ENCODE measurements at regions not wholly inside any gene's neighbourhood (a gene's known extent, or its start where the extent isn't known, plus 50 kb on each side); places are given as distances from the start of the nearest gene placed in this dataset.
A peak's percentile ranks its signal among the peaks of the same experiment; 100 is the strongest.

GRCh38 chr9:106675780-106676179 is 187.2 kb upstream of the ZNF462 start:
- DNase-seq: no peak

- DNase-seq: no peak
Observed at GRCh38 chr9:106677374-106677773, 185.6 kb upstream of the ZNF462 start.

GRCh38 chr9:106677830-106678229 is 185.1 kb upstream of the ZNF462 start:
- no peak for DNase-seq

- no peak for DNase-seq
Observed at GRCh38 chr9:106678273-106678672, 184.7 kb upstream of the ZNF462 start.

GRCh38 chr9:106682420-106682819 is 180.5 kb upstream of the ZNF462 start:
- no peak for DNase-seq

- DNase-seq: no peak
Observed at GRCh38 chr9:106683454-106683853, 179.5 kb upstream of the ZNF462 start.

- DNase-seq: no peak
Observed at GRCh38 chr9:106684940-106685695, 177.8 kb upstream of the ZNF462 start.

- DNase-seq: peak; percentile 43
Observed at GRCh38 chr9:106689089-106689488, 173.9 kb upstream of the ZNF462 start.

- peak; percentile 48 for DNase-seq
Observed at GRCh38 chr9:106691627-106692026, 171.3 kb upstream of the ZNF462 start.

- DNase-seq: peak; percentile 63
Observed at GRCh38 chr9:106693558-106693957, 169.4 kb upstream of the ZNF462 start.

- no peak for DNase-seq
Observed at GRCh38 chr9:106696804-106697203, 166.2 kb upstream of the ZNF462 start.

GRCh38 chr9:106697390-106697749 is 165.6 kb upstream of the ZNF462 start:
- DNase-seq: no peak

- DNase-seq: peak; percentile 86
Observed at GRCh38 chr9:106697750-106698502, 165.0 kb upstream of the ZNF462 start.

- peak; percentile 60 for DNase-seq
Observed at GRCh38 chr9:106700676-106701075, 162.3 kb upstream of the ZNF462 start.

GRCh38 chr9:106701611-106702010 is 161.4 kb upstream of the ZNF462 start:
- no peak for DNase-seq

GRCh38 chr9:106704056-106704615 is 158.8 kb upstream of the ZNF462 start:
- peak; percentile 42 for DNase-seq

- peak; percentile 68 for DNase-seq
Observed at GRCh38 chr9:106707291-106707690, 155.7 kb upstream of the ZNF462 start.

GRCh38 chr9:106707738-106708474 is 155.1 kb upstream of the ZNF462 start:
- no peak for DNase-seq

GRCh38 chr9:106708475-106709146 is 154.4 kb upstream of the ZNF462 start:
- DNase-seq: no peak

GRCh38 chr9:106712279-106712678 is 150.7 kb upstream of the ZNF462 start:
- no peak for DNase-seq

GRCh38 chr9:106713206-106713605 is 149.8 kb upstream of the ZNF462 start:
- DNase-seq: no peak

GRCh38 chr9:106716820-106717219 is 146.1 kb upstream of the ZNF462 start:
- no peak for DNase-seq

Measured in fibroblast of skin of abdomen (primary cell).